Fibroblast of lung (primary cell): ENCODE measurements at regions not wholly inside any gene's neighbourhood (a gene's known extent, or its start where the extent isn't known, plus 50 kb on each side); places are given as distances from the start of the nearest gene placed in this dataset.

Experiments used
- EZH2 ChIP-seq: IDR thresholded peaks from 2 replicates; pipeline ENCODE4 v1.5.1; 2012; ENCODE audit warnings: low read length, control low read depth, mild to moderate bottlenecking; ENCODE audit errors: missing control alignments
- TF ChIP-seq, protein P1 (sequence below), 2 donors: IDR thresholded peaks in 1 of 2; conservative IDR thresholded peaks in 1 of 2; 1 replicate in 1 of 2; 2 replicates in 1 of 2; pipeline ENCODE4 v1.5.1; 2011 to 2012; ENCODE audit warnings: low read length in 2 of 2, control low read depth in 1 of 2, inconsistent platforms in 1 of 2, low read depth in 1 of 2, mild to moderate bottlenecking in 1 of 2

DNA sequence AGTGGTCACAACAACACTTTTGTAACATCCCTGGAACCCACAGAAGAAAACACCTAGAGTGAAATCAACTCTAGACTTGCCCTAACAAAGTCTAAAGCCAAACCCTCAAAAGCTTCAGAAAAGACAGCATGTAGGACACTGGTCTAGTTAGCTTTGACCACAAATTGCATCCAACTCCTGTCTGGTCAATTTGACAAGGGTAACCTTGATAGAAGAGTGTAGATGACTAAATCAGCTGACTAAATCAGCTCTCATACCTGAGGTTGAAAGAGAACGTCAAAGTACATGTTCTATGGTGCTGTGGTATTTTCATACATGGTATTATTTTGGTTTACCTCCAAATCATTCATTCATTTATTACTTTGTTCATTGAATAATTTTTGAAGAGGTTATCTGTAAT is 272.8 kb downstream of the KLF5 start:
- TF ChIP-seq, protein P1, sequence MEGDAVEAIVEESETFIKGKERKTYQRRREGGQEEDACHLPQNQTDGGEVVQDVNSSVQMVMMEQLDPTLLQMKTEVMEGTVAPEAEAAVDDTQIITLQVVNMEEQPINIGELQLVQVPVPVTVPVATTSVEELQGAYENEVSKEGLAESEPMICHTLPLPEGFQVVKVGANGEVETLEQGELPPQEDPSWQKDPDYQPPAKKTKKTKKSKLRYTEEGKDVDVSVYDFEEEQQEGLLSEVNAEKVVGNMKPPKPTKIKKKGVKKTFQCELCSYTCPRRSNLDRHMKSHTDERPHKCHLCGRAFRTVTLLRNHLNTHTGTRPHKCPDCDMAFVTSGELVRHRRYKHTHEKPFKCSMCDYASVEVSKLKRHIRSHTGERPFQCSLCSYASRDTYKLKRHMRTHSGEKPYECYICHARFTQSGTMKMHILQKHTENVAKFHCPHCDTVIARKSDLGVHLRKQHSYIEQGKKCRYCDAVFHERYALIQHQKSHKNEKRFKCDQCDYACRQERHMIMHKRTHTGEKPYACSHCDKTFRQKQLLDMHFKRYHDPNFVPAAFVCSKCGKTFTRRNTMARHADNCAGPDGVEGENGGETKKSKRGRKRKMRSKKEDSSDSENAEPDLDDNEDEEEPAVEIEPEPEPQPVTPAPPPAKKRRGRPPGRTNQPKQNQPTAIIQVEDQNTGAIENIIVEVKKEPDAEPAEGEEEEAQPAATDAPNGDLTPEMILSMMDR (conservative IDR thresholded peaks at IDR 0.05 in 1 of 2, IDR thresholded peaks at IDR 0.05 in 1 of 2; ENCODE audit: low read depth in 1 of 2, low read length in 2 of 2): no peak
- no peak for TF ChIP-seq EZH2
